Brain microvascular endothelial cell (primary cell): ENCODE measurements at regions not wholly inside any gene's neighbourhood (a gene's known extent, or its start where the extent isn't known, plus 50 kb on each side); places are given as distances from the start of the nearest gene placed in this dataset.

Experiments used
- DNase-seq: peaks from one replicate; pipeline ENCODE4 v3.0.0-alpha.2; 2020
- H3K27ac ChIP-seq: fragments of 250-450 bp; sonication (Bioruptor Pico); 2 replicates; pipeline ENCODE4 v1.5.1; 2020; ENCODE audit warnings: mild to moderate bottlenecking, moderate library complexity
- H3K27me3 ChIP-seq: fragments of 250-450 bp; sonication (Bioruptor Pico); replicated peaks from 2 replicates; pipeline ENCODE4 v1.5.1; 2020; ENCODE audit warnings: mild to moderate bottlenecking
- H3K36me3 ChIP-seq: fragments of 250-450 bp; sonication (Bioruptor Pico); replicated peaks from 2 replicates; pipeline ENCODE4 v1.5.1; 2020; ENCODE audit warnings: mild to moderate bottlenecking
- H3K4me3 ChIP-seq: 2 replicates; pipeline ENCODE4 v1.5.1; 2011; ENCODE audit warnings: low read depth, mild to moderate bottlenecking, control low read depth, low read length, moderate library complexity
- CTCF ChIP-seq: IDR thresholded peaks from 2 replicates; pipeline ENCODE4 v1.5.1; 2011; ENCODE audit warnings: low read depth, mild to moderate bottlenecking, moderate library complexity, low read length, control low read depth, inconsistent platforms; ENCODE audit errors: missing control alignments
- in situ Hi-C: cut with HindIII; loops from 2 replicates; pipeline ENCODE4 v1.10.0; 2017; ENCODE audit warnings: low sequenced_read_pairs, low pct_ligation_motif_present

GRCh38 chr1:82801176-82801575, 1000.4 kb downstream of the ADGRL2 start:
- Histone ChIP-seq H3K27me3 (no peaks in the 10 kb centered on the region), H3K4me3 (no peak overlapping the region), H3K36me3 (no peaks in the 10 kb centered on the region), H3K27ac (no peak overlapping the region)
- TF ChIP-seq CTCF: no peak
- no peak for DNase-seq
- in situ Hi-C loops: no loop called here

- H3K27me3 ChIP-seq: no peaks in the 10 kb centered on the region
- H3K27ac ChIP-seq: no peak overlapping the region
- no peak for DNase-seq
- TF ChIP-seq CTCF: no peak
- in situ Hi-C loops: no loop called here
- no peaks in the 10 kb centered on the region for H3K36me3 ChIP-seq
- no peak overlapping the region for H3K4me3 ChIP-seq
Observed at GRCh38 chr1:82800721-82801120, 1000.0 kb downstream of the ADGRL2 start.

- no peaks in the 10 kb centered on the region for H3K27me3 ChIP-seq
- no peak for TF ChIP-seq CTCF
- DNase-seq: no peak
- H3K27ac ChIP-seq: no peak overlapping the region
- in situ Hi-C loops: no loop called here
- no peaks in the 10 kb centered on the region for H3K36me3 ChIP-seq
- no peak overlapping the region for H3K4me3 ChIP-seq
Observed at GRCh38 chr1:82799261-82799660, 998.5 kb downstream of the ADGRL2 start.

- in situ Hi-C loops: no loop called here
Observed at GRCh38 chr1:82795508-82796149, 994.9 kb downstream of the ADGRL2 start.

GRCh38 chr1:82792151-82792550, 991.4 kb downstream of the ADGRL2 start:
- no peak for DNase-seq
- H3K36me3 ChIP-seq: no peaks in the 10 kb centered on the region
- in situ Hi-C loops: no loop called here
- no peak for TF ChIP-seq CTCF
- H3K27ac ChIP-seq: no peak overlapping the region
- H3K27me3 ChIP-seq: no peaks in the 10 kb centered on the region
- no peak overlapping the region for H3K4me3 ChIP-seq

More at GRCh38 chr1:82795508-82796149, 994.9 kb downstream of the ADGRL2 start:
- DNase-seq: peak; percentile 10
- Histone ChIP-seq H3K36me3 (no peaks in the 10 kb centered on the region), H3K4me3 (no peak overlapping the region), H3K27me3 (no peaks in the 10 kb centered on the region), H3K27ac (no peak overlapping the region)
- peak; percentile 34 for TF ChIP-seq CTCF

GRCh38 chr1:82790556-82790955, 989.8 kb downstream of the ADGRL2 start:
- in situ Hi-C loops: no loop called here
- H3K4me3 ChIP-seq: no peak overlapping the region
- no peak overlapping the region for H3K27ac ChIP-seq
- no peaks in the 10 kb centered on the region for H3K36me3 ChIP-seq
- no peak for DNase-seq
- no peaks in the 10 kb centered on the region for H3K27me3 ChIP-seq
- TF ChIP-seq CTCF: no peak
